ENCODE measurements at regions not wholly inside any gene's neighbourhood (a gene's known extent, or its start where the extent isn't known, plus 50 kb on each side); places are given as distances from the start of the nearest gene placed in this dataset.

DNA sequence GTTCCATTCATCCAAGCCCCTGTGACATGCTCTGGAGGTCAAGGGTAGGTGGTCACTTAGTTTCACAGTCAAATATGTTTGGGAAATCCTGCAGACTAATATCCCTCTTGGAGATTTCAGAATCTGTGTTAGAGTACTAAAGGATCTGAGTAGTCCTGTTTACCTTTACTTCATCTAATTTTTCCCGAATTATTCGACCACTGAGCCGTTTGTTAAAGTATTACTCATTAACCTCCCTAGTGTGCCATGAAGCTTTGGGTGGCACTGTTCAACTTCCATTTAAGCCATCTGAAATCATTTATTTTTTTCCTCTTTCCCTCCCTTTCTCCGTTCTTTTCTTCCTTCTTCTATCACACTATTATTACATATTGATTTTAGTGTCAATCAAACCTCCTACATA is 109.9 kb downstream of the NGF start:
- H3K27ac ChIP-seq (ENCODE audit: insufficient read depth, low read length) = no peak overlapping the region
- H3K27me3 ChIP-seq (ENCODE audit: control insufficient read depth, insufficient read depth, low read length) = no peaks in the 10 kb centered on the region
- DNase-seq (ENCODE audit: low read depth in 2 of 2) = no peak
- H3K9me3 ChIP-seq (ENCODE audit: control insufficient read depth, insufficient read depth, low read depth, low read length) = no peaks in the 10 kb centered on the region
- no peaks in the 10 kb centered on the region for H4K20me1 ChIP-seq (ENCODE audit: control insufficient read depth, extremely low read depth, insufficient read depth, low read length)
- H3K4me1 ChIP-seq (ENCODE audit: control insufficient read depth, extremely low read depth, insufficient read depth, low read length) = peaks cover 3% of the 10 kb centered on the region
- no peak overlapping the region for H3K9ac ChIP-seq (ENCODE audit: insufficient read depth, low read length)
- TF ChIP-seq, protein P1, sequence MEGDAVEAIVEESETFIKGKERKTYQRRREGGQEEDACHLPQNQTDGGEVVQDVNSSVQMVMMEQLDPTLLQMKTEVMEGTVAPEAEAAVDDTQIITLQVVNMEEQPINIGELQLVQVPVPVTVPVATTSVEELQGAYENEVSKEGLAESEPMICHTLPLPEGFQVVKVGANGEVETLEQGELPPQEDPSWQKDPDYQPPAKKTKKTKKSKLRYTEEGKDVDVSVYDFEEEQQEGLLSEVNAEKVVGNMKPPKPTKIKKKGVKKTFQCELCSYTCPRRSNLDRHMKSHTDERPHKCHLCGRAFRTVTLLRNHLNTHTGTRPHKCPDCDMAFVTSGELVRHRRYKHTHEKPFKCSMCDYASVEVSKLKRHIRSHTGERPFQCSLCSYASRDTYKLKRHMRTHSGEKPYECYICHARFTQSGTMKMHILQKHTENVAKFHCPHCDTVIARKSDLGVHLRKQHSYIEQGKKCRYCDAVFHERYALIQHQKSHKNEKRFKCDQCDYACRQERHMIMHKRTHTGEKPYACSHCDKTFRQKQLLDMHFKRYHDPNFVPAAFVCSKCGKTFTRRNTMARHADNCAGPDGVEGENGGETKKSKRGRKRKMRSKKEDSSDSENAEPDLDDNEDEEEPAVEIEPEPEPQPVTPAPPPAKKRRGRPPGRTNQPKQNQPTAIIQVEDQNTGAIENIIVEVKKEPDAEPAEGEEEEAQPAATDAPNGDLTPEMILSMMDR (conservative IDR thresholded peaks at IDR 0.05 in 1 of 2, IDR thresholded peaks at IDR 0.05 in 1 of 2; ENCODE audit: low read depth in 1 of 2, low read length in 2 of 2) = no peak
- no peak for TF ChIP-seq EZH2 (IDR thresholded peaks at IDR 0.05; ENCODE audit: low read length, missing control alignments)
- no peaks in the 10 kb centered on the region for H3K36me3 ChIP-seq (ENCODE audit: control insufficient read depth, insufficient read depth, low read length)
- no peak overlapping the region for H3K4me2 ChIP-seq (ENCODE audit: extremely low read depth, insufficient read depth, low read length)
- H2AFZ ChIP-seq (ENCODE audit: low read length) = no peak overlapping the region
- no peaks in the 10 kb centered on the region for H3K79me2 ChIP-seq (ENCODE audit: control insufficient read depth, insufficient read depth, low read length)
- H3K4me3 ChIP-seq (replicated peaks in 1 of 4; ENCODE audit: control extremely low read depth in 1 of 4, insufficient read depth in 1 of 4, low read depth in 3 of 4, low read length in 4 of 4) = no peak overlapping the region

DNA sequence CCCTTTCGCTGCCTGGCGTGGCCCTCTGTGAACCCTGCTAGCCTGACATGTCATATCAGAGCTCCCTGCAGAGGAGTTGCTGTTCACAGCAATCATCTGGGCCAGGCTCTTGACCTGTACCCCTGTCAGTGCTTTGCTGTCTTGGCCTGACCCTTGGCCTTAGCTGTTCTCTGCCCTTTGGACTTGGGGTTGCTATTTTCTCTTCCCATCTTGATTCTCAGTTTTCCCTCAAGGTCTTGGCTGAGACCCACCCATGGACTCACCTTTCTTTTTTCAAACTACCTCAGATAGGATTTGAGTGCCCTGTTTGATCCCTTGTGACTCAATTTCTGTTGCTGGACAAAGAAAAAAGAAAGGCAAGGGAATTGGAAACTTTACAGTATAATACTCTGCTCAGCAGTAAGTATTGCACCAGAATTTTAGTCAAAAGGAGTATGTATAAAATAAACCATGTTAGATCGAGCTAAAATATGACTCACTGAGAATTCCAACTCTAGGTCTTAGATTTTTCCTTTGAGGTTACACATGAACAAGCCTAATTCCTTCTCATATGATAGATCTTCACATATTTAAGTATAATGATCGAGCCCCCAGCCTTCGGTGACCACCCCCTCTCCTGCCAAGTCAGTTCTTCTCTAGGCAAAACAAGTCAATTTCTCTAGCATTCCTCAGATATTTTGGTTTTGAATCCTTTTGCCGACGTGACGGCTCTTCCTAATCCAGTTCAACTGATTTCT is 110.5 kb downstream of the NGF start:
- Histone ChIP-seq H3K9ac (ENCODE audit: insufficient read depth, low read length) (no peak overlapping the region), H3K79me2 (ENCODE audit: control insufficient read depth, insufficient read depth, low read length) (no peaks in the 10 kb centered on the region), H3K4me3 (replicated peaks in 1 of 4; ENCODE audit: control extremely low read depth in 1 of 4, insufficient read depth in 1 of 4, low read depth in 3 of 4, low read length in 4 of 4) (peak overlapping the region in 1 of 4 experiments; percentile 8), H3K9me3 (ENCODE audit: control insufficient read depth, insufficient read depth, low read depth, low read length) (no peaks in the 10 kb centered on the region), H2AFZ (ENCODE audit: low read length) (no peak overlapping the region), H3K36me3 (ENCODE audit: control insufficient read depth, insufficient read depth, low read length) (no peaks in the 10 kb centered on the region), H3K27ac (ENCODE audit: insufficient read depth, low read length) (peak overlapping the region; percentile 33), H4K20me1 (ENCODE audit: control insufficient read depth, extremely low read depth, insufficient read depth, low read length) (no peaks in the 10 kb centered on the region), H3K4me1 (ENCODE audit: control insufficient read depth, extremely low read depth, insufficient read depth, low read length) (peaks cover 3% of the 10 kb centered on the region), H3K27me3 (ENCODE audit: control insufficient read depth, insufficient read depth, low read length) (no peaks in the 10 kb centered on the region), H3K4me2 (ENCODE audit: extremely low read depth, insufficient read depth, low read length) (no peak overlapping the region)
- no peak for TF ChIP-seq EZH2 (IDR thresholded peaks at IDR 0.05; ENCODE audit: low read length, missing control alignments)
- TF ChIP-seq, protein P1 (conservative IDR thresholded peaks at IDR 0.05 in 1 of 2, IDR thresholded peaks at IDR 0.05 in 1 of 2; ENCODE audit: low read depth in 1 of 2, low read length in 2 of 2) = no peak
- DNase-seq (ENCODE audit: low read depth in 2 of 2) = peak; percentile 36 to 89

DNA sequence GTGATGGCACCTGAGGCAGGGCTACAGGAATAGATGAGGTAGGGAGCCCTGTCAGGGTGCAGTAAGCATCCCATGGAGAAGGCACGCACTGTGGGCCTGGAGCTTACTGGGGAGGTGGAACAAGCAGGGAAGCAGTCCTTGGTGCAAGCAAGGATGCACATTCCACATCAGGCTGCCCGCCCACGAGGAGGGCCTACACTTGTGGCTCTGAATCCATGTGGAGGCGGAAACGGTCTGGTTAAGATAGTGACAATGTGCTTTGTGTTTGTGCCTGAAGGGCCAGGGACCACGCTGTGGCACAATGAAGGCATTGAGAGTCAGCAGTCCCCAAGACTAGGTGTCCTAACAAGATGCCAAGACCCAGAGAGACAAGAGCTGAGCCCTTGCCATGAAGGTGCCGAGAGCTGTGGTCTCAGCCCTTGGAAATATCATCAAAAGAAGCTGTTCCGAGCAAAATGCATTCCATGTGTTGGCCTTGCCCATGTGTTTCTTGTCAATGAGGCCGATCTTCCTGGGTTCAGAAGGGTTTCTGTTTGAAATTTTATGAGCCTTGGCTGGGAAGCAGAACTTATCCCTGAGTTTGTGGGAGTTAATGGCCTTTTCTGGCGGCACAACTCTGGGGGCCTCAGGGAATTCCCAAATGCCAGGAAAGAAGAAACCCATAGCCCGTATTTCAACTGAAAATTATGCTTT is 111.9 kb downstream of the NGF start:
- Histone ChIP-seq H2AFZ (ENCODE audit: low read length) (no peak overlapping the region), H3K79me2 (ENCODE audit: control insufficient read depth, insufficient read depth, low read length) (no peaks in the 10 kb centered on the region), H3K36me3 (ENCODE audit: control insufficient read depth, insufficient read depth, low read length) (no peaks in the 10 kb centered on the region), H3K27ac (ENCODE audit: insufficient read depth, low read length) (no peak overlapping the region), H4K20me1 (ENCODE audit: control insufficient read depth, extremely low read depth, insufficient read depth, low read length) (no peaks in the 10 kb centered on the region), H3K4me2 (ENCODE audit: extremely low read depth, insufficient read depth, low read length) (no peak overlapping the region), H3K9me3 (ENCODE audit: control insufficient read depth, insufficient read depth, low read depth, low read length) (no peaks in the 10 kb centered on the region), H3K4me1 (ENCODE audit: control insufficient read depth, extremely low read depth, insufficient read depth, low read length) (peaks cover 3% of the 10 kb centered on the region), H3K27me3 (ENCODE audit: control insufficient read depth, insufficient read depth, low read length) (no peaks in the 10 kb centered on the region), H3K4me3 (replicated peaks in 1 of 4; ENCODE audit: control extremely low read depth in 1 of 4, insufficient read depth in 1 of 4, low read depth in 3 of 4, low read length in 4 of 4) (no peak overlapping the region), H3K9ac (ENCODE audit: insufficient read depth, low read length) (no peak overlapping the region)
- DNase-seq (ENCODE audit: low read depth in 2 of 2) = no peak
- TF ChIP-seq, protein P1 (conservative IDR thresholded peaks at IDR 0.05 in 1 of 2, IDR thresholded peaks at IDR 0.05 in 1 of 2; ENCODE audit: low read depth in 1 of 2, low read length in 2 of 2) = no peak
- TF ChIP-seq EZH2 (IDR thresholded peaks at IDR 0.05; ENCODE audit: low read length, missing control alignments) = no peak

Measured in fibroblast of lung (primary cell).